HG02938 (cell line): ENCODE measurements at regions not wholly inside any gene's neighbourhood (a gene's known extent, or its start where the extent isn't known, plus 50 kb on each side); places are given as distances from the start of the nearest gene placed in this dataset.

Experiments used
- ATAC-seq: cut with Tn5 transposase; IDR thresholded peaks from one replicate; pipeline ENCODE4 v1.9.1; 2021; ENCODE audit warnings: mild to moderate bottlenecking, moderate library complexity; ENCODE audit not compliant: unreplicated experiment

- ATAC-seq: no peak
Observed at GRCh38 chr10:130751851-130752250, 559.7 kb downstream of the TCERG1L start.

- no peak for ATAC-seq
Observed at GRCh38 chr10:130756651-130757050, 554.9 kb downstream of the TCERG1L start.

GRCh38 chr10:130757271-130757670 is 554.2 kb downstream of the TCERG1L start:
- no peak for ATAC-seq

GRCh38 chr10:130757821-130758489 is 553.6 kb downstream of the TCERG1L start:
- no peak for ATAC-seq

- no peak for ATAC-seq
Observed at GRCh38 chr10:130758529-130758928, 553.0 kb downstream of the TCERG1L start.

- no peak for ATAC-seq
Observed at GRCh38 chr10:130761032-130761575, 550.4 kb downstream of the TCERG1L start.

GRCh38 chr10:130761788-130762301 is 549.7 kb downstream of the TCERG1L start:
- no peak for ATAC-seq

- ATAC-seq: no peak
Observed at GRCh38 chr10:130762491-130762890, 549.0 kb downstream of the TCERG1L start.

- ATAC-seq: no peak
Observed at GRCh38 chr10:130763071-130763470, 548.5 kb downstream of the TCERG1L start.

GRCh38 chr10:130763491-130763890 is 548.0 kb downstream of the TCERG1L start:
- no peak for ATAC-seq

- no peak for ATAC-seq
Observed at GRCh38 chr10:130764651-130765050, 546.9 kb downstream of the TCERG1L start.

- no peak for ATAC-seq
Observed at GRCh38 chr10:130766071-130766470, 545.5 kb downstream of the TCERG1L start.

GRCh38 chr10:130767116-130767730 is 544.3 kb downstream of the TCERG1L start:
- ATAC-seq: no peak

GRCh38 chr10:130769146-130770017 is 542.1 kb downstream of the TCERG1L start:
- ATAC-seq: no peak

- no peak for ATAC-seq
Observed at GRCh38 chr10:130770018-130770630, 541.4 kb downstream of the TCERG1L start.

GRCh38 chr10:130771491-130771946 is 540.0 kb downstream of the TCERG1L start:
- no peak for ATAC-seq

- no peak for ATAC-seq
Observed at GRCh38 chr10:130772056-130772455, 539.5 kb downstream of the TCERG1L start.

- no peak for ATAC-seq
Observed at GRCh38 chr10:130772676-130773075, 538.8 kb downstream of the TCERG1L start.

GRCh38 chr10:130773941-130774340 is 537.6 kb downstream of the TCERG1L start:
- no peak for ATAC-seq

- ATAC-seq: no peak
Observed at GRCh38 chr10:130774871-130775270, 536.6 kb downstream of the TCERG1L start.

- no peak for ATAC-seq
Observed at GRCh38 chr10:130775311-130775710, 536.2 kb downstream of the TCERG1L start.
